Spleen (tissue), 7 donors: ENCODE measurements at regions not wholly inside any gene's neighbourhood (a gene's known extent, or its start where the extent isn't known, plus 50 kb on each side); places are given as distances from the start of the nearest gene placed in this dataset.

Source experiments
- POLR2AphosphoS5 ChIP-seq, 3 donors: sonication (generic); formaldehyde crosslinking; IDR thresholded peaks; one replicate each; pipeline ENCODE4 v1.5.1; 2017; ENCODE audit warnings: antibody characterized with exemption in 3 of 3
- TF ChIP-seq, protein P1 (sequence below), 11 experiments: fragments of 200-600 bp in 7 of 11; fragments of 450-650 bp in 4 of 11; sonication (generic) in 4 of 11; IDR thresholded peaks in 8 of 11; conservative IDR thresholded peaks in 3 of 11; 1 replicate in 7 of 11; 2 replicates in 4 of 11; pipeline versions ENCODE4 v1.4.0 to v1.8.0; 2016 to 2021; ENCODE audit warnings: antibody characterized with exemption in 11 of 11, inconsistent platforms in 4 of 11, mild to moderate bottlenecking in 1 of 11
- donor health status: DM: no; HTN: no; CAD: no; lungs with moderate emphysema.
- donor health status: DM: no; HTN: no; CAD: no.
- donor health status: DM: no; HTN: no; CAD: no.

DNA sequence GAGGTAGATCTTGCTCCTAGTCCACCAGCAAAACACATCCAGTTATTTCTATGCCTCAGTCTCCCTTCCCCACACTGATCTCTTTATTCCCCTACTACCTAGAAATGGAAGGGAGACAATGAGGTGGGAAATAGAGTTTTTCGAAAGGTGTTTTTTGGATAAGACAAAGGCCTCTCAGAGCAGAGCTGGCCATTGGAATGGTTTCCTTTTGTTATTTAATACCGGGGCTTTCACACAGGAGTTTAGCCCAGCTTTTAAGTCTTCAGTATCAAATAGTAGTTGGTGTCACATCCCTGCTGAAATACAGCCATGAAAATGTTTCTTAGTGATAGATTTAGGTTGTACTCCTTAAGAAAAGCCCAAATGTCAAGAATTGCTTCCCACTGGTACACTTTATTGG is 65.4 kb upstream of the B3GAT1 start:
- TF ChIP-seq, protein P1, sequence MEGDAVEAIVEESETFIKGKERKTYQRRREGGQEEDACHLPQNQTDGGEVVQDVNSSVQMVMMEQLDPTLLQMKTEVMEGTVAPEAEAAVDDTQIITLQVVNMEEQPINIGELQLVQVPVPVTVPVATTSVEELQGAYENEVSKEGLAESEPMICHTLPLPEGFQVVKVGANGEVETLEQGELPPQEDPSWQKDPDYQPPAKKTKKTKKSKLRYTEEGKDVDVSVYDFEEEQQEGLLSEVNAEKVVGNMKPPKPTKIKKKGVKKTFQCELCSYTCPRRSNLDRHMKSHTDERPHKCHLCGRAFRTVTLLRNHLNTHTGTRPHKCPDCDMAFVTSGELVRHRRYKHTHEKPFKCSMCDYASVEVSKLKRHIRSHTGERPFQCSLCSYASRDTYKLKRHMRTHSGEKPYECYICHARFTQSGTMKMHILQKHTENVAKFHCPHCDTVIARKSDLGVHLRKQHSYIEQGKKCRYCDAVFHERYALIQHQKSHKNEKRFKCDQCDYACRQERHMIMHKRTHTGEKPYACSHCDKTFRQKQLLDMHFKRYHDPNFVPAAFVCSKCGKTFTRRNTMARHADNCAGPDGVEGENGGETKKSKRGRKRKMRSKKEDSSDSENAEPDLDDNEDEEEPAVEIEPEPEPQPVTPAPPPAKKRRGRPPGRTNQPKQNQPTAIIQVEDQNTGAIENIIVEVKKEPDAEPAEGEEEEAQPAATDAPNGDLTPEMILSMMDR (IDR thresholded peaks at IDR 0.05 in 8 of 11, conservative IDR thresholded peaks at IDR 0.05 in 3 of 11) = no peak
- TF ChIP-seq POLR2AphosphoS5 (IDR thresholded peaks at IDR 0.05) = no peak
